ENCODE measurements at regions not wholly inside any gene's neighbourhood (a gene's known extent, or its start where the extent isn't known, plus 50 kb on each side); places are given as distances from the start of the nearest gene placed in this dataset.

DNA sequence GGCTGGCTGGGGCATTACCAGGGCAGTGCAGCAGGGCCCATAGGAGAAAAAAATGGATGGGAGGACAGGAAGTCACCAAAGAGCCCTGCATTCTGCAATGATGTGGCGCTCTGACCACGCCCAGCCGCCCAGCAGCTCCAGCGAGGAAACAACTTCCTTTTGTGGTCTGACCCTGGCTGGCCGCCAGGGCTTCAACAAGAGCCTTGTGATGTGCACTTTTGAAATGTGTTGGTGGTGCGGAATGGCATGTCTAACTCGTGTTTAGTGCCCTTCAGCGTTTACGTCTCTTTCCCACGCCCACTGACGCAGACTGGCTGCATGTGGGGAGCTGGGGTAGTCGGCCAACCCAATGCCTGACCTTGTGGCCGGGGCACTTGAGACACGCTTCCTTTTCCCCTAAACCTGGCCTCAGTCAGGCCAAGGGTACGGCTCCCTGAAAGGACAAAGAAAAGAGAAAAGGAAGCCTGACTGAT is 81.9 kb upstream of the CTNNB1 start:
- H3K27me3 ChIP-seq (ENCODE audit: insufficient read depth, low read length, poor library complexity), result no peaks in the 10 kb centered on the region
- TF ChIP-seq EZH2 (IDR thresholded peaks at IDR 0.05; ENCODE audit: borderline replicate concordance, low read depth, low read length, severe bottlenecking), result no peak
- TF ChIP-seq, protein P1, sequence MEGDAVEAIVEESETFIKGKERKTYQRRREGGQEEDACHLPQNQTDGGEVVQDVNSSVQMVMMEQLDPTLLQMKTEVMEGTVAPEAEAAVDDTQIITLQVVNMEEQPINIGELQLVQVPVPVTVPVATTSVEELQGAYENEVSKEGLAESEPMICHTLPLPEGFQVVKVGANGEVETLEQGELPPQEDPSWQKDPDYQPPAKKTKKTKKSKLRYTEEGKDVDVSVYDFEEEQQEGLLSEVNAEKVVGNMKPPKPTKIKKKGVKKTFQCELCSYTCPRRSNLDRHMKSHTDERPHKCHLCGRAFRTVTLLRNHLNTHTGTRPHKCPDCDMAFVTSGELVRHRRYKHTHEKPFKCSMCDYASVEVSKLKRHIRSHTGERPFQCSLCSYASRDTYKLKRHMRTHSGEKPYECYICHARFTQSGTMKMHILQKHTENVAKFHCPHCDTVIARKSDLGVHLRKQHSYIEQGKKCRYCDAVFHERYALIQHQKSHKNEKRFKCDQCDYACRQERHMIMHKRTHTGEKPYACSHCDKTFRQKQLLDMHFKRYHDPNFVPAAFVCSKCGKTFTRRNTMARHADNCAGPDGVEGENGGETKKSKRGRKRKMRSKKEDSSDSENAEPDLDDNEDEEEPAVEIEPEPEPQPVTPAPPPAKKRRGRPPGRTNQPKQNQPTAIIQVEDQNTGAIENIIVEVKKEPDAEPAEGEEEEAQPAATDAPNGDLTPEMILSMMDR (IDR thresholded peaks at IDR 0.05; ENCODE audit: borderline replicate concordance, extremely low read depth, low read length, poor library complexity, severe bottlenecking), result no peak
- no peaks in the 10 kb centered on the region for H3K9me3 ChIP-seq (ENCODE audit: insufficient read depth, low read length, severe bottlenecking)
- peak overlapping the region; percentile 77 for H3K27ac ChIP-seq (ENCODE audit: low read length)
- H2AFZ ChIP-seq (ENCODE audit: low read depth, low read length), result peak overlapping the region; percentile 76
- H3K9ac ChIP-seq (ENCODE audit: low read depth, low read length), result peak overlapping the region; percentile 35
- no peaks in the 10 kb centered on the region for H3K36me3 ChIP-seq (ENCODE audit: insufficient read depth, low read length)
- H3K4me2 ChIP-seq (ENCODE audit: insufficient read depth, low read length), result peak overlapping the region; percentile 56
- DNase-seq (peak; percentile 94), ATAC-seq (ENCODE audit: insufficient read depth, low read depth) (peak; percentile 91)
- H3K4me1 ChIP-seq (ENCODE audit: insufficient read depth, low read length), result peaks cover 21% of the 10 kb centered on the region
- H4K20me1 ChIP-seq (ENCODE audit: insufficient read depth, low read length), result no peaks in the 10 kb centered on the region
- H3K79me2 ChIP-seq (ENCODE audit: insufficient read depth, low read length), result no peaks in the 10 kb centered on the region
- peak overlapping the region in 1 of 2 experiments; percentile 25; a peak in 2 of 4 replicates for H3K4me3 ChIP-seq (ENCODE audit: low read depth in 1 of 2, low read length in 2 of 2)

DNA sequence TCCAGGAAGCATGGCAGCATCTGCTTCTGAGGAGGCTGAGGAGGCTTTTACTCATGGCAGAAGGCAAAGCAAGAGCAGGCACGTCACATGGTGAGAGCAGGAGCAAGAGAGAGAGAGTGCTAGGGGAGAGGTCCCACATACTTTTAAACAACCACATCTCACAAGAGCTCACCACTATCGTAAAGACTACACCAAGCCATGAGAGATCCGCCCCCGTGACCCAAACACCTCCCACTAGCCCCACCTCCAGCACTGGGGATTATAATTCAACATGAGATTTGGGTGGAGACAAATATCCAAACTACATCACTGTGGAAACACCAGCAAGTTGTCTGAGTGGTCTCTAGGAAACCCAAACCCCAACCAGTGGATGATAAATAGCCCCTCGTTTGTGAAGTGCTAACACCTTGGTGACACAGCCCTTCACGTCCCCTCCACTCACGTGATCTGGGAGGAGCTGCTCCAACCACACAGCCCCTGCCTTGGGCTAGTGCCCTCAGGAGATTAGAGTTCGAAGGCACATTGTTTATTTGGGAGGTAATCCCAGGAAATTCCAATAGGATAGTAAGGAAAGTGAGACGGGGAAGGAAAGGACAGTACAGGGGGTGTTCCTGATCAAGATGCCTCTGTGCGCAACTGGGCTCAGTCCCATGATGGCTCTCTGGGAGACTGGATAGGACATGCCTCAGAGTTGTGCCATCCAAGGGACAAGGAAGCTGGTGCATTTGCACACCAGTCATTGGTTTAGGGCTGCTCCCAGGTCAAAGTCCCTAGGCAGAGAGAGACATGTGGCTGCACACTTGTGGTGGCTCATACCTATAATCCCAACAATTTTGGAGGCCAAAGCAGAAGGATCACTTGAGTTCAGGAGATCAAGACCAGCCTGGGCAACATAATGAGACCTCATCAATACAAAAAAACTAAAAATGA is 80.6 kb upstream of the CTNNB1 start:
- Histone ChIP-seq H3K4me1 (ENCODE audit: insufficient read depth, low read length) (peaks cover 21% of the 10 kb centered on the region), H3K9ac (ENCODE audit: low read depth, low read length) (no peak overlapping the region), H3K27ac (ENCODE audit: low read length) (no peak overlapping the region)

DNA sequence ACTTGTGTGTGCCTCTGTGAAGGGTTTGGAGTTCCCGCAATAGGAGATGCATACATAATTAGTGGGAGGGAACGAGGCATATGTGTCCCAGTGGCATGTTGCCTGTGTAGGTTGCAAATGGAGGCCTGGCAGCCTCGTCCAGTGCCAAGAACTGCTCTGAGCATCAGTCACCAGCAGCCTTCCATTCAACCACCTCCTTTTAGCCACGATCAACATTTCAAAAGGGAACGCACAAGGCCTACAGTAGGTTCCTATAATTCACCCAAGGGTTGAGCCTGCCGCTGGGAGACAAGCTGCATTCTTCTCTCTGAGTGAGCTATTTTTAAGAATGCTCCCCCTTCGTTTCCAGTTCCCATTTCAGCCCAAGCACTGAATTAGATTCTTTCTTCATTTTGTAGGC is 78.8 kb upstream of the CTNNB1 start:
- TF ChIP-seq, protein P1 (IDR thresholded peaks at IDR 0.05; ENCODE audit: borderline replicate concordance, extremely low read depth, low read length, poor library complexity, severe bottlenecking), result no peak
- no peak for TF ChIP-seq EZH2 (IDR thresholded peaks at IDR 0.05; ENCODE audit: borderline replicate concordance, low read depth, low read length, severe bottlenecking)
- Histone ChIP-seq H3K79me2 (ENCODE audit: insufficient read depth, low read length) (no peaks in the 10 kb centered on the region), H3K4me2 (ENCODE audit: insufficient read depth, low read length) (no peak overlapping the region), H3K27ac (ENCODE audit: low read length) (no peak overlapping the region), H3K9ac (ENCODE audit: low read depth, low read length) (no peak overlapping the region), H3K36me3 (ENCODE audit: insufficient read depth, low read length) (no peaks in the 10 kb centered on the region), H3K27me3 (ENCODE audit: insufficient read depth, low read length, poor library complexity) (no peaks in the 10 kb centered on the region), H4K20me1 (ENCODE audit: insufficient read depth, low read length) (no peaks in the 10 kb centered on the region), H3K4me3 (ENCODE audit: low read depth in 1 of 2, low read length in 2 of 2) (no peak overlapping the region), H3K4me1 (ENCODE audit: insufficient read depth, low read length) (peaks cover 21% of the 10 kb centered on the region), H2AFZ (ENCODE audit: low read depth, low read length) (no peak overlapping the region), H3K9me3 (ENCODE audit: insufficient read depth, low read length, severe bottlenecking) (no peaks in the 10 kb centered on the region)
- ATAC-seq (ENCODE audit: insufficient read depth, low read depth) (no peak), DNase-seq (no peak)

More for the DNA sequence above, 80.6 kb upstream of the CTNNB1 start:
- no peaks in the 10 kb centered on the region for H3K36me3 ChIP-seq (ENCODE audit: insufficient read depth, low read length)
- no peaks in the 10 kb centered on the region for H3K9me3 ChIP-seq (ENCODE audit: insufficient read depth, low read length, severe bottlenecking)
- no peaks in the 10 kb centered on the region for H3K79me2 ChIP-seq (ENCODE audit: insufficient read depth, low read length)
- peak; percentile 26 for DNase-seq
- no peak overlapping the region for H3K4me3 ChIP-seq (ENCODE audit: low read depth in 1 of 2, low read length in 2 of 2)
- no peak for ATAC-seq (ENCODE audit: insufficient read depth, low read depth)
- H2AFZ ChIP-seq (ENCODE audit: low read depth, low read length), result peak overlapping the region; percentile 76; the same call in 1 of the 2 replicates
- TF ChIP-seq EZH2 (IDR thresholded peaks at IDR 0.05; ENCODE audit: borderline replicate concordance, low read depth, low read length, severe bottlenecking), result no peak
- TF ChIP-seq, protein P1 (IDR thresholded peaks at IDR 0.05; ENCODE audit: borderline replicate concordance, extremely low read depth, low read length, poor library complexity, severe bottlenecking), result no peak
- H3K4me2 ChIP-seq (ENCODE audit: insufficient read depth, low read length), result no peak overlapping the region
- H3K27me3 ChIP-seq (ENCODE audit: insufficient read depth, low read length, poor library complexity), result no peaks in the 10 kb centered on the region
- H4K20me1 ChIP-seq (ENCODE audit: insufficient read depth, low read length), result no peaks in the 10 kb centered on the region

All from DND-41 (cell line).